HFF-Myc (cell line): ENCODE measurements at regions not wholly inside any gene's neighbourhood (a gene's known extent, or its start where the extent isn't known, plus 50 kb on each side); places are given as distances from the start of the nearest gene placed in this dataset.

ENCODE experiments used
- DNase-seq: peaks from one replicate; pipeline ENCODE4 v3.0.0-alpha.2; 2011; ENCODE audit warnings: low read depth; ENCODE audit errors: extremely low read depth
- H3K4me3 ChIP-seq: replicated peaks from 2 replicates; pipeline ENCODE4 v1.5.1; 2011; ENCODE audit warnings: low read depth, mild to moderate bottlenecking, control low read depth, low read length
- TF ChIP-seq, protein P1 (sequence below): IDR thresholded peaks from 2 replicates; pipeline ENCODE4 v1.5.1; 2012; ENCODE audit warnings: mild to moderate bottlenecking, low read depth, low read length, control low read depth; ENCODE audit errors: missing control alignments

- TF ChIP-seq, protein P1, sequence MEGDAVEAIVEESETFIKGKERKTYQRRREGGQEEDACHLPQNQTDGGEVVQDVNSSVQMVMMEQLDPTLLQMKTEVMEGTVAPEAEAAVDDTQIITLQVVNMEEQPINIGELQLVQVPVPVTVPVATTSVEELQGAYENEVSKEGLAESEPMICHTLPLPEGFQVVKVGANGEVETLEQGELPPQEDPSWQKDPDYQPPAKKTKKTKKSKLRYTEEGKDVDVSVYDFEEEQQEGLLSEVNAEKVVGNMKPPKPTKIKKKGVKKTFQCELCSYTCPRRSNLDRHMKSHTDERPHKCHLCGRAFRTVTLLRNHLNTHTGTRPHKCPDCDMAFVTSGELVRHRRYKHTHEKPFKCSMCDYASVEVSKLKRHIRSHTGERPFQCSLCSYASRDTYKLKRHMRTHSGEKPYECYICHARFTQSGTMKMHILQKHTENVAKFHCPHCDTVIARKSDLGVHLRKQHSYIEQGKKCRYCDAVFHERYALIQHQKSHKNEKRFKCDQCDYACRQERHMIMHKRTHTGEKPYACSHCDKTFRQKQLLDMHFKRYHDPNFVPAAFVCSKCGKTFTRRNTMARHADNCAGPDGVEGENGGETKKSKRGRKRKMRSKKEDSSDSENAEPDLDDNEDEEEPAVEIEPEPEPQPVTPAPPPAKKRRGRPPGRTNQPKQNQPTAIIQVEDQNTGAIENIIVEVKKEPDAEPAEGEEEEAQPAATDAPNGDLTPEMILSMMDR = no peak
- H3K4me3 ChIP-seq = no peak overlapping the region
Observed at GRCh38 chr4:1532549-1533395, 126.5 kb upstream of the NKX1-1 start.

DNA sequence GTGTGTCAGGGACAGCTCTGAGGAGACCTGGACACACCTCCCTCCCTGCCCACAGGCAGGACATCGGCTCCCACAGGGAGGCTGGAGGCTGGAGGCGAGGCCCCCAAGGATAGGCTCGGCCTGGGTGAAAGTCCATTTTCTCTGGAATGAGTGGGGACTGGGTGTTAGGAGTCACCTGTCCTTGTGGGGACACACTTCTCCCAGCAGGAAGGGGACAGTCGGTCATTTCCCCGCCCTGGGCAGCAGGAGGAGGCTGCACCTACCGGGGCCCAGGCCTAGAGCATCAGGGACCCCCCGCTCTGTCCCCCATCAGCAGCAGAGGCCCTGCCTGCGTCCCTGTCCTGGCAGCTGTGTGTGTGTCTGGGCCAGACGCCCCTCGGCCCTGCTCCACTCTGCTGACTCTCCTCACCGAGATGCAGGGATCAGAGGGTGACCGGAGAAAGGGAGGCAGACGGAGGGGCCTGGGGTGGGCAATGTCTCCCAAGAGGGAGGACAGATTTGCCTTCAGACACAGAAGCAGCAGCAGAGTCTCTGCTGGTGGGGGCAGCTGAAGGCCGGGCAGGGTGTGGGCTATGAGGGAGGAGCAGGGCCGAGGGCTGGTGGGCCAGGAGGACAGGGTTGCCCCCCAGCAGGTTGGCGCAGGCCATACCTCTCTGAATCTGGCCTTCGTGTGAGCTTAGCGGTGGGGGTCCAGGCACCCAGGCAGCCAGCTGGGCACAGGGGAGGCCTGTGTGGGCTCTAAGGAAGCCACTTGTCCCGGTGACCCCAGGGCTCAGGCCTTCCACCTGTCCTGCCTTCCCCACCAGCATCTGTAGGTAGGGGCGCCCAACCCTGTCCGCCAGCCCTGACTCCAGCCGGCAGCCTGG is 125.7 kb upstream of the NKX1-1 start:
- no peak for DNase-seq
- TF ChIP-seq, protein P1 = no peak
- no peak overlapping the region for H3K4me3 ChIP-seq

More at GRCh38 chr4:1532549-1533395, 126.5 kb upstream of the NKX1-1 start:
- no peak for DNase-seq

- TF ChIP-seq, protein P1 = no peak
- no peak for DNase-seq
- H3K4me3 ChIP-seq = no peak overlapping the region
Observed at GRCh38 chr4:1530356-1530755, 124.1 kb upstream of the NKX1-1 start.

DNA sequence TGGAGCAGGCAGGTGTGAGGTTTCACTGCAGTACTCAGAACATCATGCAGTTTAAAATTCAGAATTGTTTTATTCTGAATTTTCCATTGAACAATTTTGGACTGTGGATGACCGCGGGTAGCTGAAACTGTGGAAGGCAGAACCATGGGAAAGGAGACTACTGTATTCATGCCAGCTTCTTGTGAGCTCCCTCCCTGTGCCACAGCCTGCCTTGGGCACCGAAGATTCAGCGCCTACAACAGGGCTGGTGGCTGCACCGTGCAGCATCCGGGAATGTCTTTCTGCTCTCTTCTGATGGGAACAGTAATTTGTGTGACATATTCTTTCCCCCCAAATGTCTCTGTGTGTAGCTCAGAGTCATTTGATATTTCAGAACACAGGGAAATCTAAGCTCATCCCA is 118.5 kb upstream of the NKX1-1 start:
- no peak for DNase-seq
- TF ChIP-seq, protein P1 = no peak
- H3K4me3 ChIP-seq = no peak overlapping the region

DNA sequence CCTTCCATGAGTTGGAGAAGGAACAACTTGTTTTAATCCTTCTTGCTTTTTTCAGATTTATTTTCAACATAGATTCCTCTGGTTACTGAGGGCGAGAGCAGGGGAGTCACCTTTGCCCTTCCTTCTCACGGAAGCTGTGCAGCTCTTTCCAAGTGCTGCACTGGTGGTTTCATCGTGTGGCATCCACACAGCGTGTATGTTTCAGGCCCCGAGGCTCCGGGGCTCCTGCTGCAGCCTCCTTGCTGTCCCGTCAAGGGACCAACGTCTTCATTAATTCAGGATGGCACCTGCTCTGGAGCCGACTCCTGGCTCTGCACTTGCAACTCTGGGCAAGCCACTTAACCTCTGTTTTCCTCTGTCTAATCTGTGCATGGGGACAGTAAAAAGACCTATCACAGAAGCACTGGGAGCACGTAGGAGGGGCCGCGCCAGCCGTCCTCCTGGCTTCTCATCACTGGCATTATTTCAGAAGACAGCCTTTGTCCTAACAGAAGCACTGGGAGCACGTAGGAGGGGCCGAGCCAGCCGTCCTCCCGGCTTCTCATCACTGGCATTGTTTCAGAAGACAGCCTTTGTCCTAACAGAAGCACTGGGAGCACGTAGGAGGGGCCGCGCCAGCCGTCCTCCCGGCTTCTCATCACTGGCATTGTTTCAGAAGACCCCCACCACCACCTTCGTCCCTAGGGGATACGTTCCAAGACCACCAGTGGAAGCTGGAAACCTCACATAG is 117.8 kb upstream of the NKX1-1 start:
- no peak for DNase-seq
- no peak overlapping the region for H3K4me3 ChIP-seq
- TF ChIP-seq, protein P1 = no peak

DNA sequence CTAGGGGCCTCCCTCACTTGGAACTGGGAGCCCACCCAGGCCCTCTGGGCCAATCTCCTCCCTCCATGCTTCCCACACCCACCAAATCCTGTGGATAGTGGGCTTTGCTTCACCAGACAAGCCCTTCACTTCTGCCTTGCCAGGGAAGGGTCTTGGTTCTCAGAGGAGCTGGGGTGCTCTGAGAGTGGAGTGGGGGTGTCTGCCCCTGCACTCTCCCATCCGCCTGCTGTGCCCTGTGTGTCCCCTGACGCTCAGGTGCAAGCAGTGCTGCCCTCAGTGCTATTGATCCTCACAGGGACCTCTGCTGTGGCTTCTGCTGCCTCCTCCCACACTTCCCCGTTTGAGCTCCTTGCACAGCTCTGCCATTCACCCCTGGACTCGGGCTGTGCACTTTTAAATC is 117.3 kb upstream of the NKX1-1 start:
- H3K4me3 ChIP-seq = no peak overlapping the region
- DNase-seq = no peak
- TF ChIP-seq, protein P1 = no peak
